ENCODE measurements at regions not wholly inside any gene's neighbourhood (a gene's known extent, or its start where the extent isn't known, plus 50 kb on each side); places are given as distances from the start of the nearest gene placed in this dataset.

DNA sequence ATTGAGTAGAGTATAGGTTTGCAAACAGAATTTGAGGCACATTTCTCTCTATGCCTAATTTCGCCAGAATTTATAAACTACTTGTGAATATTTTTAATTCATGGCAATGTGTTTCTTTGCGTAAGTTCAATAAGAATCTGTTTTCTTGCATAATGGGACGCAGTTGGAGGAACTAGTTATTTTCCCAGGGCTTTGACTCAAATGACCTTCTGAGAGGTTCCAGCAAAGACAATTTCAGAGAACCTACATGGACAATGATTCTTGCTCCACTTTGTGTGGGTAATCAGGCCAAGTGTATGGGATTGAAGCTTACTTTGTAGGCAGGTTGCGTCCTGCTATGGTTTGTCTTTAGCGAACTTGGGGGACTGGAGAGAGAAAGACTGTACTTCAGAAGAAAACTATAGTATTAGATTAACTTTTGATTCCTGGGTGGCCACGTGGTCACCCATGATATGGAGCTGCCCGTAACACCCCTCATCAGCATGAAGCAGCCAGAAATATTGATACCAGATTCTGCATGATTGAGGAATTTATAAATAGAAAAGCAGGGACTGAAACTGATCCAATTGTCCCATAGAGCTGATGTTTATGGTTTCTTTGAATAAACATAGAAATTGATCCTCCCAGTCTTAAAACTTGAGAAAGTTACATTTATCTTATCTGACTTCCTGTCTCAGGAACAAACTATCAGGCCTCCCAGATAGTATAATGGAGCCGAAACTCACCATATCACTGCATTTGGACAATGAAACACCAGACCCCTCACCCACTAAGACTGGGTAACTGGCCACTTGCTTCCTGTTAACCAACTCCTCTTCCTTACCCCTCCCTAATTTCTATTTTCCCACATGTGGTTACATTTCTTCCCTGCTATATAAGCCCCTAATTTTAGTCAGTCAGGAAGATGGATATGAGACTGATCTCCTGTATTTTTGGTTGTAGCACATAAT, 815.3 kb upstream of the HS6ST1 start:
- DNase-seq (ENCODE audit: low read depth in 2 of 2): no peak

DNA sequence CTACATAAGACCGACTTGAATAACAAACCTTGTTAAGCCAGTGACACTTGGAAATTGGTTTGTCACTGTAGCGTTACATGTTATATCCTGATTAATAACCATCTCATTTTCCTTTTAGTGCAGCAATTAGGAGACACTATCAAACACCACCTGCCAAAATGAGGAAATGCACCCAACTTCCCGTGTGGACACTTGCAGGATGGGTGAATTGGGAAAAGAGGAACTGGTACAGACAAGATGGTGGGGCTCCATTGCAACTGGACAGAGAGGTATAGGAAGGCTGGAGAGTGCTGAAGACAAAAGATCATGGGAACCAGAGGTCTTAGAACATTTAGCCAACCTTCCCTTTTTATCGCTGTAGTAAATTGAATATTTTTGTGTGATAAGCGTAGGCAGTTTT, 816.3 kb upstream of the HS6ST1 start:
- no peak for DNase-seq (ENCODE audit: low read depth in 2 of 2)

DNA sequence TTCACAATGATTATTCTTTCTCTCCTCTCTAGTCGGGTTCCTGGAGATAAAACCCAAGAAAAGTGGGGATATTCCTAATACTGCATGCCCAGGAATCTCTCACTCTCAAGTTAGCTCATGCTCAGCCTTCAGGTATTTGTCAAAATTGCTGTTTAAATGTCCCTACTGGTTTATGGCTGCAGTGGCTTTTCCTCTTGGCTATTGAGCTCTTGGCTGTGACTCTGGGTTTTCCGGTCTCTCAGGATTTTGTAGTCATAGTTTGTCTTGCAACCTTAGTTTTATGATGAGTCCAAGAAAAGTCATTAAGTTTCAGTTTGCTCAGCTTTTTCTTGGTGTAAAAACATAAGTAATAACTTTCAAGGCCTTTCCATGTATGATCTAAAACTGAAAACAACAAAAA, 820.7 kb upstream of the HS6ST1 start:
- DNase-seq (ENCODE audit: low read depth in 2 of 2): no peak

DNA sequence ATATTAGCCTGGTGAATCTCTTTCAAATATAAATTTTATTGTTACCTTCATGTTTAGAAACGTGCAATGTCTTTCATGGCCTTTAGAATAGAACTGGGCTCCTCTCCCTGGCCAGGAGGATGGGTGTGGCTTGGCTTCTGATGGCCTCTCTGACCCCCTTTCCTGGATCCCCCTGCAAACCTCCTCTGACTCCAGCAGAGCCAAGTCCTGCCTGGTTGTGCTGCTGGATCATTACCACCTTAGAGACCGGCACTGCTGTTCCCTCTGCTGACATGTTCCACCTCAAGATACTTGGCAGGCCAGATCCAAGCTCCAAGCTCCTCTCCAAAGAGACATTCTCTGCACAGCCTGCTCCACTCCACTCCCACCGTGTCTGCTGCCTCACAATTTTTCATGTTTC, 823.8 kb upstream of the HS6ST1 start:
- DNase-seq (ENCODE audit: low read depth in 2 of 2): no peak

DNA sequence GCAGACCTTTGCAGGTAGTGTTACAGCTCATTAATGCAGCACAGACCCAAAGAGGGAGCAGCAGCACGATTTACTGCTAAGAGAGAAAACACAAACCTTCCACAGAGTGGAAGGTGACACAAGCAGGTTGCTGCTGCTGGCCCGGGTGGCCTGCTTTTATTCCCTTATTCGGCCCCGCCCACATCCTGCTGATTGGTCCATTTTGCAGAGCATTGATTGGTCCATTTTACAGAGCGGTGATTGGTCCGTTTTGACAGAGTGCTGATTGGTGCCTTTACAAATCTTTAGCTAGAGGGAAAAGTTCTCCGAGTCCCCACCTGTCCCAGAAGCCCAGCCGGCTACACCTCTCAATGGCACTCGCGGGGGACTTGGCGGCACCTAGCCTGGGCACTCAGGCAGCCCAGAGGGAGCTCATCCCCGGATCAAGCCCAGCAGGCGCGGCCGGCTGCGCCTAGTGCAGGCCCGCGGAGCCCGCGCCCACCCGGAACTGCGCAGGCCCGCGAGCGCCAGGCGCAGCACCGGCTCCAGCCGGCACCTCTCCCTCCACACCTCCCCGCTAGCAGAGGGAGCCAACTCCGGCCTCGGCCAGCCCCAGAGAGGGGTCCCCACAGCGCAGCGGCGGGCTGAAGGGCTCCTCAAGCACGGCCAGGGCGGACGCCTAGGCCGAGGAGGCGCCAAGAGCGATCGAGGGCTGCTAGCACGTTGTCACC, 825.6 kb upstream of the HS6ST1 start:
- no peak for DNase-seq (ENCODE audit: low read depth in 2 of 2)

DNA sequence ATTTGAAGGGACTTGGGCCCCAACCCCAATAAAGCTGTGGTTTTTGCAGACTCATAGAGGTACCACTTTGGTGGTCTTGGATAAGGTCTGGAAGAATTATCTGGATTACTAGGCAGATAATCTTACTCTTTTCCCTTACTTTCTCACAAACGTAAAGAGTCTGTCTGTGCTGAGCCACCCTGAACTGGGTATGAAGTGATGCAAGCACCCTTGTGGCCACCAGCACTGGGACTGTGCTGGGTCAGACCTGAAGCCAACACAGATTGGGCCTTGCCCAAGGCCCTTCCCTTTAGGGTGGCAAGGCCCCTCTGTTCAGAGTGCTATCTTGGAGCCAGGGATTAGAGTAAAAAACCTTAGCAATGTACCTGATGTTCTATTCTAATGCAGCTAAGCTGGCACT, 827.0 kb upstream of the RAB6C start:
- DNase-seq (ENCODE audit: low read depth in 2 of 2): no peak

DNA sequence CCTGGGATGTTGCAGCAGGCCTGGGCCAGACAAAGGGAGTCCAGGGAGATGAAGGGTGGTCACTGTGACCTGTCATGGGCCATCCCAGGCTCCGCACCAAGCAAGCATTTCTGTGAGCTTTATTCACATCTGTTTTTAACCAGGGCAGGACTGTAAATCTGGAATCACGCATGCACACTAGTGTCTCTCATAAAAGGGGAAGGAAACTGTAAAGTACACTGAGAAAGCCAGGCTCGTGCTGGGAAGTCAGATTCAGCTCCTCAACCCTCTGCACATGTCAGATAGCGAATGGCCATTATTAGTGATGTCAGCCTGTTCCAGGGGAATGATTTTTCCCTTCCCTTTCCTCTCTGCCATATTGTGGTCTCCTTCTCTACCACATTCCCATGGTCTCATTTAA, 818.6 kb upstream of the RAB6C start:
- no peak for DNase-seq (ENCODE audit: low read depth in 2 of 2)

DNA sequence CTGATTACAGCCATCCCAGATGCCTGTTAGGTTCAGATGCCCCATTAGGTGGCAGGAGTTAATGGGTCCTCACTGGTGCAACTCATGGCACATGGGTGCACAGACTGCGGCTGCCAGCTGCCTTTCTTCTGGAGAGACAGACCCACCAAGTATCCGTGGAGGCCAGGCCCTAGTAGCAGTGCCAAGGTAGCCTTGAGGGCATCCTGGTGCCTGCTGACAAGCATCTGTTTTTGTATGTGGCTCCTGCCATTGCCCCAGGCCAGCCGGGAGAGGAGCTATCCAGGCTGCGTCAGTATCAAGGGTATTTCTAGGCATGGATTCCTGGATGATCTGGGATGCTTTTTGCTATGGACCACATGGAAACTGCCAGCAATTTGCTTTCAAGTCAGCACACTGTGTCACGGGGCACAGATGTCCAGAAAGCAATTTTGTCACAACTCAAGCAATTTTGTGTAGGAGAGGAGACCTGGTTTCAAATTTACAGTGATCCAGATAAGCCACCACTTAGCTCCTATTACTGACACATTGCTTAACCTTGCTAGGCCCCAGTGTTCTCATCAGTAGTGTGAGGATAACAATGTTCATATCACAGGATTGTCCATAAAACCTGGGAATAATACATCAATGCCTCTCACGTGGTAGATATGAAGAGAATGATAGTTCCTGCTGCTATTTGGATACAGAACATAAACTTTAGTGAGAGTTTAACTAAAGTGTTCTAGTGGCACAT, 815.1 kb upstream of the RAB6C start:
- DNase-seq (ENCODE audit: low read depth in 2 of 2): no peak

DNA sequence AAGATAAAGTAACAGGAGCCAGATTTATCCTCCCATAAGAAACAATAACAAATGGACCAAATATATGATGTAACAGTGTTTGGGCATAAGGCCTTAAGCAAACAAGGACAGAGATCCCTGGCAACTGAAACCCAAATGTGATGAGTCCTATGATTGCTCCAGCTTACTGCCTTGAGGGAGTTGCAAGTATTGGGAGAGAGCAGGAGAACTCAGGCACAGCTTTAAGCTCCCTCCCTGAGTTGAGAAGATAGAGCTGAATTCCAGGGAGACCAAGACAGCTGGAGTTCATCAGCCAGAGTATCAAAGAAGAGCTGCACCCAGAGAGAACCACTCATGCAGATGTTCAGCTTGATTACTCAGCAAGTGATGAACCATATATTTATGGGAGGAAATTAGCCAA, 814.5 kb upstream of the RAB6C start:
- DNase-seq (ENCODE audit: low read depth in 2 of 2): no peak

DNA sequence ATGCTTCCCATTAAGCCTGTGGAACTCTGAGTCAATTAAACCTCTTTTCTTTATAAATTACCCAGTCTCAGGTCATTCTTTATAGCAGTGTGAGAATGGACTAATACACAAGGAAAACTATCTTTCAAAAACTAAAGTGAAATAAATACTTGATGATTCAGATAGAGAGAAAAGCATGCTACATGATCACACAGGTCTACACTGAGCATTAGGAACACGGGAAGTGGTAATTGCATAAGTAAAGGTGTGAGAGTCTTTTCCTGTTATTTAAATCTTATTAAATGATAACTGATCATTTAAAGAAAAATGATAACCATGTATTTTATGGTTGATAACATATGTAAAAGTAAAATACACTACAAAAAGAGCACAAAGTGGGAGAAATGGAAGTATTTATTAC, 812.0 kb upstream of the RAB6C start:
- DNase-seq (ENCODE audit: low read depth in 2 of 2): no peak

DNA sequence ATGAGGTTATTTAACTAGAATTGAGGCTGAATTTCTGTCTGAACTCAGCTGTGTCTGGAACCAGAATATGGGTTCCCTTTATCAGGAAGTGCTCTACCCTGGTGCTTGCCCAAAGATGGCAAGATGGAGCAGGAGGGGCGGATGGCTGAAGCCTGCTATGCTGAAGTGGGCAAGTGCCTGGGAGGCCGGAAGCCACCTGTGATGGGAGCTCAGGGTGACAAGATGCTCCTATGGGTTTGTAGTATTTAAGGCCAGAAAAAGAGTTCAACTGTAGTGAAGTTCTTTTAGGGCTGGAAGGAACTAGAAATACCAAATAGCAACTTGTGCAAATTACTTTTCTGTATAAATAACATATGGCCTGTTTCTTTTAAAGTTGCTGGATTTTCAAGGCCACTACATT, 808.9 kb upstream of the RAB6C start:
- no peak for DNase-seq (ENCODE audit: low read depth in 2 of 2)

DNA sequence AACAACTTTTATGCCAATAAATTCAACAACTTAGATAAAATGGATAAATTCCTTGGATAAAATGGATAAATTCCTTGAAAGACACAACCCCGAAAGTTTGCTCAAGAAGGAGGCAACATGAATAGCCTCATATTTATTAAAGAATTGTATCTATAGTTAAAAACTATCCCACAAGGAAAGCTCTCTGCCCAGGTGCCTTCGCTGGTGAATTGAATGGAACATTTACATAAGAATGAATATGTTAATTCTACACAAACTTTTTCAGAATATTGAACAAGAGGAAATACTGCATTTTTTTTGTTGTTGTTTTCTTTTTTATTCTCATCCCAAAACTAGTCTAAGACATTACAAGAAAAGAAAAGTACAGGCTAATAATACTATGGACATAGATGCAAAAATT, 805.3 kb upstream of the RAB6C start:
- DNase-seq (ENCODE audit: low read depth in 2 of 2): no peak

DNA sequence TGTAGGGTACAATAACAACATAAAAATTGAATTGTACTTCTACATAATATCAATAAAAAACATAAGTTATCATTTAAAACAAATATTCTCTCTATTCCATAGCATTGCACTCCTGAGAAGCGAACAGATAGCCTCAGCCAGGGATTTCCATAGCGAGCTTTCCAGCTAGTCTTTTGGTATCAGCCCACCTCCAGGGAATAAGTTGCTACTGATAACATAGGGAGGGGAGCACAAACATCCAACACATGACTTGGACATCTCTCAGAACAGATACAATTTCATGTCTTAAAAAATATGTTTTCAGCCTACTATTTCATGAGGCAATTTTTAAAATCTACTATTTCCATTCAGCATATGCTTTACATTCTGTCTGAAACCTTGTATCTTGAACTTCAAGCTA, 804.4 kb upstream of the RAB6C start:
- DNase-seq (ENCODE audit: low read depth in 2 of 2): no peak

DNA sequence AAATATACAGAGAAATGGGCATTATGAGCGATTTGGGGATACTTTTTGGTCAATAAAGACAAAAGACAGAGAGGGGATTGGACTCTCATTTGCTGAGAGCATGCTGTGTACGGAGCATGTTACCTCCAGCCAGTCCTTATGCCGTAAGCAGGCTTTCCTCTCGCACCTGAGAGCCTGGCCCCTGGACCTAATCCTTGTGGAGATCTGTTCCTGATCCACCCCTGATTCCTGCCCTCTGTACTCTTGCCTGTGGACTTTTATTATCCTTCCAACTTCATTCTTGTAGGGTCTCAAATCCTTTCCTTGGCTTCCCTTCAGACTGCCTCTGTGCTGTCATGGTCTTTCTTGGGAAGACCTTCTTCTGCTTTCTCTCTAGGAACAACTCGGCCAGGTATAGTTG, 803.1 kb upstream of the RAB6C start:
- DNase-seq (ENCODE audit: low read depth in 2 of 2): no peak

DNA sequence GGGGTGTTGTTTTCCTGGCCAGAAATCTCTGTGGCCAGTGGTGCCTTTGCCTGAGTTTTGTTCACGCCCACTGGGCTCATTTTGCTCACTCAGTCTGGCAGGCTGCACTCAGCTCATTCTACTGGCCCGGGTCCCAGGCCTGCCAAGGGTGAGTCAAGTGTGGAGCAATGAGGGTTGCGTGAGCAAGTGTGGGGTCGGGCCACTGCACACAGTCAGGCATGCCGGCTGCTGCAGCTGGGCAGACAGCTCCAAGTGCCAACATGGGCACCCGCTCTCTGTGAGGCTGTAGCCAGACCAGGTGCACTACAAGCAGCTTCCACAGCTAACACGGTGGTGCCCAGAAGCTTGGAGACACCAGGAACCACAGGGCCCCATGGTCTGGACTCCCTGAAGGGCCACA, 801.1 kb upstream of the RAB6C start:
- no peak for DNase-seq (ENCODE audit: low read depth in 2 of 2)

DNA sequence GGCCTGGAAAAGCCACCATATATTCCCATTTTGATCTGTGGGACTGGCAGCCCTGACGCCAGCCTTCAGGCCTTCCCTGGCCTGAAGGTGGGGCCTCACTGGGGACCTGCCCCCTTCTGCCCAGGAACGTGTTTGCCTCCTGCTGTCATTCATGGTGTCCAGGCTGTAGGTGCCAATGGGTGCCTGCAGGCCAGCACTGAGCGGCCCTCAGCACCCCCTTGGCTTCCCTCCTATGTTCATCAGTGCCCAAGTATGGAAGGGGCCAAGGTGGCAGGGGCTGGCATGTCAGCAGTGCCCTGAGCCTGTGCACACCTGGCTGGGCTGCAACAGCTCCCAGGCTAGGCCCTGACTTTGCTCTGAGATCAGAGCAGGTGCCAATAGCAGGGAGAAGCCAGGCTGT, 800.3 kb upstream of the RAB6C start:
- DNase-seq (ENCODE audit: low read depth in 2 of 2): no peak

DNA sequence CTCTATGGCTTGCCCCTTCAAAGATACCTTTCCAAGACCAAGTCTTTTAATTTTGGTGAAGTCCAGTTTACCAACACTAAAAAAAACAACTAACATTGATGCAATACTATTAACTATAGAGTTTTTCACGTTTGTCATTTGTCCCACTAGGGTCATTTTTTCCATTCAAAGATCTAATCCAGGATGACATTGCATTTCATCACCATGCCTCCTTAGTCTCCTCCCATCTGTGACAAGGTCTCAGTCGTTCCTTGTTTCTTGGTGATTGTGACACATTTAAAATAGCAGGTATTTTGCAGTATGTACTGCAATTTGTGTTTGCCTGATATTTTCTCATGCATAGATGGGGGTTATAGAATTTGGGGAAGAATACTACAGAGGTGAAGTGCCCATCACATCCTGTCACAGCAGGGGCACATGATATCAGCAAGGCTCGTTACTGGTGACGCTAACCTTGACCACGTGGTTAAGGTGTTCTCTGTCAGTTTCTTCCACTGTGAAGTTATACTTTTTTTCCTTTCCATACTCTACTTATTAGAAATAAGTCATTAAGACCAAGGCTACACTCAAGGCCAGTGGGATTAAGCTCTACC, 799.2 kb upstream of the RAB6C start:
- no peak for DNase-seq (ENCODE audit: low read depth in 2 of 2)

DNA sequence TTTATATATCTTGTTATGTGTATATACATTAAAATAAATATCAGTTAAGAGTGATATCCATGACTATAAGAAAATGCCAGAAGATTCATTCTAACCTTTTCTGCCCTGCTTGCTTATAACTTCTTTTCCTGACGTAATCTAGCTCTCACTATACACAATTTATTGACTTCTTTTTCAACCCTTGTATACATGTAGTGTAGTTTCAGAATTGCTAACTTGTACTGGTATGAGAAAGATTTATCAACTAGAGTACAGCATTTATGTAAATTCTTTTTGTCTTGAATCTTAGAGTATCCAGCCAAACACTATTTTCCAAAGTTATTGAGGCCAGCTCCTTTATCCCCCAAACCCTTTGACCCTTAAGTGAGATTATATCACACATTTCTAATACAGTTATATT, 798.0 kb upstream of the RAB6C start:
- DNase-seq (ENCODE audit: low read depth in 2 of 2): no peak

DNA sequence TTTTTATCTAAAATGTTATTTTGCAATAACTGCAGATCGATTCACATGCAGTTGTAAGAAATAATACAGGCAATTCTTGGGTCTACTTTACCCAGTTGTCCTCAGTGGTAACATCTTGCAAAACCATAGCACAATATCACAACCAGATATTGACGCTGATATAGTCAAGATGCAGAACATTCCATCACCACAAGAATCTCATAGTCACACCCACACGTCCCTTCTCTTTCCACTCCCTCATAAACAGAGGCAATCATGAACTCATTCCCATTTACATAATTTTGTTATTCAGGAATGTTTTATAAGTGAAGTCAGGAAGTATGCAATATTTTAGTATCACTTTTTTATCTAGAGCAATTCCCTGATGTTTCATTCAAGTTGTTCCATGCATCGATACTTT, 797.5 kb upstream of the RAB6C start:
- DNase-seq (ENCODE audit: low read depth in 2 of 2): no peak

DNA sequence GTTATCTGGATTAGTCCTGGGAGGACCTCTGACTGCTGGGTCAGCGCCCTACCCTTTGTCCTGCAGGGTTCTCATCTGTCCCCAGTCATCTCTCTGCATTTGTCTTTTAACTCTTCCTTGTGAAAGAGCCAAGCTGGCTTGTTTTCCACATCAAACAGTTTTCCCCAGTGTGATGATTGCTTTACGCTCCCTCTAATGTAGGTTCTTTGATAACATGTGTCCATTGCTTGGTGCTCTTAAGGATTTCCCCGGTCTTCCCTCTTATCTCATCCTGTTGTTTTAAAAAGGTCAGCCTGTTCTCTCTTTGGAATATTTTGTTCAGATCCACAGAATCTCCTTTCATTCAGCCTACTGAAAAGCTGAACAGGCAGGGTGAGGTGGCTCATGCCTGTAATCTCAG, 792.1 kb upstream of the RAB6C start:
- no peak for DNase-seq (ENCODE audit: low read depth in 2 of 2)

DNA sequence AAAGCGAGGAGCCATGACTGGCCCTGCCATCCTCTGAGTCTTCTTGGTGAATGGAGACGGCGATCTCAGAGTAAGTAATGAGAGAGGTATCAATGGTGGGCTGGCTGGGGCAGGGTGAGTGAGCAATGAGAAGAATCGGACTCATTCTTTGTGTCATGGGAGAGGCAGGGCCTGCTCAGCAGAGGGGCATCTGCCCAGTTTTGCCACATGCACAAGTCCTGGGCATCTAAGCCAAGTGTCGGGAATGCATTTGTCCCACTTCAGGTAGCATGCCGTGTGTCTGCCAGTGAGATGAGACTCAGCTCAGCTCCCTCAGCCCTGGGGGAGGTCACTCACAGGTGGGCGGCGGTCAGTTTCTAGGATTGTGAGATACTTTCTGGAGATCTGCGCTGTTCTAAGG, 791.0 kb upstream of the RAB6C start:
- no peak for DNase-seq (ENCODE audit: low read depth in 2 of 2)

DNA sequence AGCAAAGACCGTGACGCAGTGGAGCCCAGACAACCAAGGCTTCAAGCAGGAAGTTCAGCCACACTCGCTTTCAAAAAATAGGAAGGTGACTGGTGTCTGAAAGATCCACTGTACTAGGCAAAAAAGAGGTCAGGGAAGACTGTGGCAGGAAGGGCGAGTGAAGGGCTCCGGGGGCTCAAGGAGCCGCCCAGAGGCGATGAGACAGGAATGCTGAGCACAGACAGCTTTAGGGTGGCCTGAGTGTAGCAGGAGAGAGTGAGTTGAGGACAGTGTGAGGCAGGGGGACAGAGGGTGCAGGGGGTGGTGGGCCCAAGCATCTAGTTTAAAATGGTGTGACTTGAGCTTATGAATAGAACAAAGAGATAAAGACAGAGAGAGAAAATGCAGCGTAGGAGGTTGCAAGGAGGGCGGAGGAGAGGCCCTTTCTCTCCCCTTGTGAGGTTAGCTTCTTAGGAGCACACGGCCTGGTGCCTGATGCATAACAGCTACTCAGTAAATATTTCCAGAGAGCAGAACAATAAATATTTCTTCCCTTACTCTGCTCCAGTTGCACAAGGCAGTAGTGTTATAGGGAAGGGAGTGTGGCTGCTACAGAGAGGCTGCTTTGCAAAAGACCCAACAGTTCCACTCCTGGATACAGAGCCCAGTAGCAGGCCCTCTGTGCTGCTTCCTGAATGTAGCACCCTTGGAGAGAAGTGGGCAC, 789.7 kb upstream of the RAB6C start:
- DNase-seq (ENCODE audit: low read depth in 2 of 2): no peak
